IMR-90 (cell line): ENCODE measurements at regions not wholly inside any gene's neighbourhood (a gene's known extent, or its start where the extent isn't known, plus 50 kb on each side); places are given as distances from the start of the nearest gene placed in this dataset.

ENCODE experiments used
- POLR2A ChIP-seq: IDR thresholded peaks from 2 replicates; pipeline ENCODE4 v1.6.1; 2012; ENCODE audit warnings: mild to moderate bottlenecking, low read depth, low read length
- TF ChIP-seq, protein P1 (sequence below): conservative IDR thresholded peaks from 2 replicates; pipeline ENCODE4 v1.5.1; 2012; ENCODE audit warnings: mild to moderate bottlenecking, low read depth, low read length, improper control_type of control experiment

DNA sequence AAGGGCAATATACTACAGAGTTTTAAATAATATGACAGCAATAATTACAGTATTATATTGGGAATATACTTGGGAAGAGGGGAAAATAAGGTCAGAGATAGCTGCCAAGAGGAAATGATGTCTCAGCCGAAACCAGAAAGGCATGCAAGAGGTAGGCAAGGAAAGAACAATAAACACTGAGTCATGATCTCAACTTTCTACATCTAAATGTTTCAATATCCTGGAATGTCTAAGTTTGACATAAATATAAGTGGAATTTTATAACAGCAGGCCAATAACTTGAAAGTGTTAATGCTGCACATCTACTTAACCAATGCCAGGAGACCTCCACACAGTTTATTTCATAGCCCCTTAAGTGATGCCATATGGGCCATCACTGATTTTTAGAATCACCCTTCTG is 99.8 kb upstream of the CPNE4 start:
- TF ChIP-seq, protein P1, sequence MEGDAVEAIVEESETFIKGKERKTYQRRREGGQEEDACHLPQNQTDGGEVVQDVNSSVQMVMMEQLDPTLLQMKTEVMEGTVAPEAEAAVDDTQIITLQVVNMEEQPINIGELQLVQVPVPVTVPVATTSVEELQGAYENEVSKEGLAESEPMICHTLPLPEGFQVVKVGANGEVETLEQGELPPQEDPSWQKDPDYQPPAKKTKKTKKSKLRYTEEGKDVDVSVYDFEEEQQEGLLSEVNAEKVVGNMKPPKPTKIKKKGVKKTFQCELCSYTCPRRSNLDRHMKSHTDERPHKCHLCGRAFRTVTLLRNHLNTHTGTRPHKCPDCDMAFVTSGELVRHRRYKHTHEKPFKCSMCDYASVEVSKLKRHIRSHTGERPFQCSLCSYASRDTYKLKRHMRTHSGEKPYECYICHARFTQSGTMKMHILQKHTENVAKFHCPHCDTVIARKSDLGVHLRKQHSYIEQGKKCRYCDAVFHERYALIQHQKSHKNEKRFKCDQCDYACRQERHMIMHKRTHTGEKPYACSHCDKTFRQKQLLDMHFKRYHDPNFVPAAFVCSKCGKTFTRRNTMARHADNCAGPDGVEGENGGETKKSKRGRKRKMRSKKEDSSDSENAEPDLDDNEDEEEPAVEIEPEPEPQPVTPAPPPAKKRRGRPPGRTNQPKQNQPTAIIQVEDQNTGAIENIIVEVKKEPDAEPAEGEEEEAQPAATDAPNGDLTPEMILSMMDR: no peak
- no peak for TF ChIP-seq POLR2A
